ENCODE measurements at regions not wholly inside any gene's neighbourhood (a gene's known extent, or its start where the extent isn't known, plus 50 kb on each side); places are given as distances from the start of the nearest gene placed in this dataset.

DNA sequence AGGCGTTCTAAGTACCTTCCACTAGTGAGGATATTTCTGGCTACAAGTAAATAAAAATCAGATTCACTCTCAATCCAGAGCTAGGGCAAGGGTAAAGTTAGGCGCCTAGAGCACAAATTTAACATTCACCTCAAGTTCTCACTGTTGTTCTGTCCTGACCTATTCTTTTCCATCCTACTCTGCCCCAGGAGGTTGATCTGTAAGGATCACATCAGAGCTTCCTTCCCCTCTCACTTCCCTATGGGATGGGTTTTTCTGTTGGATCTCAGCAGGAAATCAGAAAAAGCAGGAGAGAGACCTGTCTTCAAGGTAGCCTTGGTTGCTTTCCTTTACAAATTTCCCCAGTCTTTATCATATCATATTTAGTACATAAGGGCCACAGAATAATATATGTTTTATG, 316.7 kb downstream of the GABRG2 start:
- DNase-seq: no peak
- H3K4me1 Mint-ChIP-seq (ENCODE audit: low read depth): no peaks in the 10 kb centered on the region
- H3K36me3 Mint-ChIP-seq (ENCODE audit: insufficient read depth): no peaks in the 10 kb centered on the region
- no peak for ATAC-seq
- H3K9me3 Mint-ChIP-seq: peaks cover 15% of the 10 kb centered on the region
- H3K4me3 Mint-ChIP-seq: no peak overlapping the region
- H3K27me3 Mint-ChIP-seq (ENCODE audit: low read depth): no peaks in the 10 kb centered on the region

DNA sequence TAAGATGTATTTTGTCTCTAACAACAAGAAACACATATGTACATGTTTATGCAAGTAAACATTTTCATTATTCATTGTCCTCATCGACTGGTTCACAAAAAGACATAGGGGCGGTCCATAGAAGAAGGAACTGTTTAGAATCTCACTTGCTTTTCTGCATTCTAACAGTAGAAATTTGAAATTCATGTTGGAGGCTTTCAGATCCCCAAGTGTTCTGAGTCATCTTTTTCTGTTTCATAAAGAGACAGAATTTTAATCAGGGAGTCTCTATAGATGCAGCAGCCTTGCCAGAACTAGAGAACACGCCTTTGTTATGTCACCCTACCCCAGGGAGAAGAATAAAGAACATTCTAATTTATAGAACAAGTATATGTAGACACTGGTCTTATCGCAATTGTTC, 324.3 kb downstream of the GABRG2 start:
- Mint-ChIP-seq H3K27me3 (ENCODE audit: low read depth) (no peaks in the 10 kb centered on the region), H3K4me3 (no peak overlapping the region), H3K9me3 (peaks cover 31% of the 10 kb centered on the region), H3K4me1 (ENCODE audit: low read depth) (no peaks in the 10 kb centered on the region), H3K36me3 (ENCODE audit: insufficient read depth) (no peaks in the 10 kb centered on the region)
- ATAC-seq: no peak
- DNase-seq: no peak

DNA sequence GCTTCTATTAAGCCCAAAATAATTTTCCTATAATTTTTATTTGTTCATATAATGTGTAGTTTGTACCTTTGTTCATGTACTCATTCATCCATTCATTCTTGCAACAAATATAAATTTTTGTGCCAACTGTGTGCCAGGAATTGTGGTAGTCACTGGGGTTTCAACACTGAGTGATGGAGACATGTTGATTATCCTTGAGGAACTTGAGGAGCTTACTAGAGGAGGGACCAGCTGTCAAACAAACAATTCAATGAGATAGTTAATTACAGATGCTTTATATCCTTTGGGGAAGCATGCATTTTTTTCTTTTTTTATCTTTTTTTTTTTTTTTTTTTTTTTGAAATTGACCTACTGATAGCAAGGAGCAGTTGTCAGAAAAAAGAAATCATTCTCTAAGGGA, 324.8 kb downstream of the GABRG2 start:
- H3K4me1 Mint-ChIP-seq (ENCODE audit: low read depth): no peaks in the 10 kb centered on the region
- no peak for ATAC-seq
- H3K9me3 Mint-ChIP-seq: peaks cover 28% of the 10 kb centered on the region
- H3K36me3 Mint-ChIP-seq (ENCODE audit: insufficient read depth): no peaks in the 10 kb centered on the region
- H3K4me3 Mint-ChIP-seq: no peak overlapping the region
- DNase-seq: no peak
- H3K27me3 Mint-ChIP-seq (ENCODE audit: low read depth): no peaks in the 10 kb centered on the region

DNA sequence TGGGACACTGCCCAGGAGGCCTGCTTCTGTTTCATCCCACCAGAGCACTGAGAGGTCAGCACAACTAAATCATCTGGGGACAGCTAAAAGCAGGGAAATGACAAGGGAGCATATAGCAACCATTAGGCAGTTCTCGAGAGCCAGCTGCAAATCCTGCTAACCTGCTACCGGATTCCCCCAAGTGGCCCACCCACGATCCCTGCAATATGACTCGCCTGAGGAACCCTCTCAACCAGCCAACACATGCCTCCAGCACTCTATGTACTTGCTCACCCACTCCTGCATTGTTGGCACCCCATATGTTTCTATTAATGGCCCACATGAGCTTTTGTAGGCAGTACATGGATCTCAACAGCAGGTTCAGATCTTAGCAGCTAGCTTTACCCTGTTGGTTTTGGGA, 326.0 kb downstream of the GABRG2 start:
- Mint-ChIP-seq H3K9me3 (peaks cover 28% of the 10 kb centered on the region), H3K36me3 (ENCODE audit: insufficient read depth) (no peaks in the 10 kb centered on the region), H3K4me1 (ENCODE audit: low read depth) (no peaks in the 10 kb centered on the region), H3K27me3 (ENCODE audit: low read depth) (no peaks in the 10 kb centered on the region), H3K4me3 (no peak overlapping the region)
- DNase-seq (no peak), ATAC-seq (no peak)

DNA sequence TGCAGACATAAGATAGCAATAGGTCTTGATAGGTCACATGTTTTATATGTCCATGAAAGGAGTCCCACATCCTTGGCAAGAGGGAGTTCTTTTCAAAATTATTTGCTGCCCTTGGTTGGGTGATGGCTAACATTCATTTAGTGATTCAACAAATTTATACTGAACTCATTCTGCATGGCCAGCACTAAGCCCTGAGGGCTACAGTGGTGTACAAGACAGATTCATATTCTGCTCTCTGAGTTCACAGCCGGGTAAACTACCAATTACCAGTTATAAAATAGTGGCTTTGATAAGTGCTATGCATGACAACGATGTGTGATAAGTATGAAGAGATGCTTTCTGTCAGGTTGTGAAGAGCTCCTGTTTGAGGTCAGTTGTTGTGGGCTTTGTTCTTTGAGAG, 340.0 kb downstream of the GABRG2 start:
- Mint-ChIP-seq H3K36me3 (ENCODE audit: insufficient read depth) (no peaks in the 10 kb centered on the region), H3K4me3 (no peak overlapping the region), H3K27me3 (ENCODE audit: low read depth) (no peaks in the 10 kb centered on the region), H3K9me3 (peaks cover 12% of the 10 kb centered on the region), H3K4me1 (ENCODE audit: low read depth) (no peaks in the 10 kb centered on the region)
- DNase-seq: no peak
- no peak for ATAC-seq

DNA sequence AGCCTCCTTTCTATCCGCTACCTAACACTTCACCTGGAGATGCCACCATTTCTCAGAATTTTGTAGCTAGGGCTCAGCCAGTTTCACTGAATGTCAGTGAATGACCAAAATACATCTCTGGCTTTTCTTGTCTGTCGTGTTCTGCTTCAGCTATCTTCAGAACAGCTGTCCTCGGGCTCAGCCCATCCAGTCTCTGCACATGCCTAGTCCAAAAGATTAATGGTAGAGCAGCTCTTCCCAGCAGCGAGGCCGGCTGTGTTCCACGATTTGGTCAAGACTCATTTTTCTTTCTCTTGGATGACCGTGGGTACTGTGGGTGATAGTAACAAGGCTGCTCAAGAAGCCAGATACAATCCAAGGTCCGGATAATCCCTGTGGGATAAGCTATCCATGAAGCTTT, 342.8 kb downstream of the GABRG2 start:
- Mint-ChIP-seq H3K4me1 (ENCODE audit: low read depth) (no peaks in the 10 kb centered on the region), H3K27me3 (ENCODE audit: low read depth) (no peaks in the 10 kb centered on the region), H3K4me3 (no peak overlapping the region), H3K36me3 (ENCODE audit: insufficient read depth) (no peaks in the 10 kb centered on the region), H3K9me3 (peaks cover 8% of the 10 kb centered on the region)
- DNase-seq (no peak), ATAC-seq (no peak)

DNA sequence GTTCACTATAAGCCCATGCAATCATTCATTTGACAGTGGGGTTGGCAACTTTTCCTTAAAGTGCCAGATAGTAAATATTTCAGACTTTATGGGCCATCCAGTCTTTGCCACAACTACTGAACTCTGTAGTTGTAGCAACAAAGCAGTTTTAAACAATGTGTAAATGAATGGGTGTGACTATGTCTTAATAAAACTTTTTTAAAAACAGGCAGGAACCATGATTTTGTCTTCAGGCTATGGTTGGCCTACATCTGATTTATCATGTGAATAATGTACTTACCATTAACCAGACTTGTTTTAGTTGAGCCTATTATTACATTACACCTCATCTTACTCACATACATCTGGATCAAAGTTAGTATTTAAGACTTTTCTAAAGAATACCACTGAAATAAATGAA, 361.6 kb downstream of the GABRG2 start:
- ATAC-seq: no peak
- no peak for DNase-seq
- Mint-ChIP-seq H3K9me3 (peaks cover 8% of the 10 kb centered on the region), H3K36me3 (ENCODE audit: insufficient read depth) (no peaks in the 10 kb centered on the region), H3K4me3 (no peak overlapping the region), H3K4me1 (ENCODE audit: low read depth) (no peaks in the 10 kb centered on the region), H3K27me3 (ENCODE audit: low read depth) (no peaks in the 10 kb centered on the region)

DNA sequence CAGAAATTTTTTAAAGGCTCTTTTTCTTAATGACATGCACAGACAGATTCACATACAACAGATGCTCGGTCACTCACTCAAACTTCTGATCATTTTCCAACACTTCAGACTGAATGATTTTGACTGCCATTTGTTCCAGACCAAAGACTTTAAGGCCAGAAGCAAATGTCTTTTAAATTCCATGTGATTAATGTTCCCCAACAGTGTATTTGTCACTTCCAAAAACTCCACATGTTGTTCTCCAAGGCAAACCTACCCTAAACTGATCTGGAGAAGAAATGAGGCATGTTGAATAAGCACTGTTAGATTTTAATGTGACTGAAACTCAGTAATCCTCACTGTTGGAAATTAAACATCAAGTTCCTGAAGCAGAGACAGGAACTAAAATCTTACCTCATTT, 366.7 kb downstream of the GABRG2 start:
- Mint-ChIP-seq H3K4me3 (no peak overlapping the region), H3K4me1 (ENCODE audit: low read depth) (no peaks in the 10 kb centered on the region), H3K36me3 (ENCODE audit: insufficient read depth) (no peaks in the 10 kb centered on the region), H3K27me3 (ENCODE audit: low read depth) (no peaks in the 10 kb centered on the region), H3K9me3 (peaks cover 12% of the 10 kb centered on the region)
- DNase-seq (no peak), ATAC-seq (no peak)

DNA sequence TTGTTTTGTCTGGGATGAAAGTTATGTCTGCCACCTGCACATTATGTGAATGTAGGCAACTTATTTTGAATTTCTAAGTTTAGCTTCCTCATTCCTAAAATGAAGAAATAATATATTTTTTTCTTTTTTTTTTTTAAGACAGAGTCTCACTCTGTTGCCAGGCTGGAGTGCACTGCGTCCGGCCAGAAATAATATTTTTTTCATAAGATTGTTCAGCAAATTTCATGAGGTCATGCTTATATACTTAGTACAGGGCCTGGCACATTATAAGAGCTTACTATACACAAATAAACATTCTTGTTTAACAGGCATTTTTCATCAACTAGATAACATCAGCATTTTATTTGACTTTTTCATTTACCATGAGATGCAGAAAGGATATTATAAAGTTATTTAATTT, 368.5 kb downstream of the GABRG2 start:
- DNase-seq (no peak), ATAC-seq (no peak)
- H3K4me3 Mint-ChIP-seq: no peak overlapping the region
- peaks cover 13% of the 10 kb centered on the region for H3K9me3 Mint-ChIP-seq
- H3K27me3 Mint-ChIP-seq (ENCODE audit: low read depth): no peaks in the 10 kb centered on the region
- no peaks in the 10 kb centered on the region for H3K4me1 Mint-ChIP-seq (ENCODE audit: low read depth)
- no peaks in the 10 kb centered on the region for H3K36me3 Mint-ChIP-seq (ENCODE audit: insufficient read depth)

DNA sequence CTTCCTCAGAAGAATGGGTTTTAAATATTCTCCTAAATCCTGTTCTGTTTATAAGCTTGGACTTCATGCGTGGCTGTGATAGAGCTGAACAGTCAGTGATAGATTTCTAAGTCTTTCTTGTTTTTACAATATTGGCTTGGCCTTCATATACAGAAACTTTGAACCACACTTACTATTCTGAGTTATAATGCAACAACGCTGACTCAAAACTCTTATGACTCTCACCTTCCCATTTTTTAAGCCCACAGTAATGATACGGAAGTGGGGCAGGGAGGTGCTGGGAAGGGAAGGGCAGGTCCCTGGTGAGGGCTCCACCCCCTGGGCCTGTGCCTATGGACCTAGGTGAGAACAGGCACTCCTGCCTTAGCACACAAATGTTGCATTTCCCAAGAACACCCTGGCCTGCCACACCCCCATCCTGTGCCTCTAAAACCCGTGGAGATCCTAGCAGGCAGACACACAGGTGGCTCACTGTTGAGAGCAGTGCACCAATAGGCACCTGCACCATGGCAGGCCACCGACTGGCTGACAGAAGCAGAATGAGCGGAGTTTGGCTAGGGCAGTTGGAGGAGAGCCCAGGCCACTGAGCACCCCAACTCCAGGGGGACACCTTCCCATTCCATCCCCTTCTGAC, 376.7 kb downstream of the GABRG2 start:
- no peaks in the 10 kb centered on the region for H3K36me3 Mint-ChIP-seq (ENCODE audit: insufficient read depth)
- no peaks in the 10 kb centered on the region for H3K27me3 Mint-ChIP-seq (ENCODE audit: low read depth)
- ATAC-seq: no peak
- no peak overlapping the region for H3K4me3 Mint-ChIP-seq
- no peak for DNase-seq
- H3K4me1 Mint-ChIP-seq (ENCODE audit: low read depth): no peaks in the 10 kb centered on the region
- peaks cover 15% of the 10 kb centered on the region for H3K9me3 Mint-ChIP-seq

DNA sequence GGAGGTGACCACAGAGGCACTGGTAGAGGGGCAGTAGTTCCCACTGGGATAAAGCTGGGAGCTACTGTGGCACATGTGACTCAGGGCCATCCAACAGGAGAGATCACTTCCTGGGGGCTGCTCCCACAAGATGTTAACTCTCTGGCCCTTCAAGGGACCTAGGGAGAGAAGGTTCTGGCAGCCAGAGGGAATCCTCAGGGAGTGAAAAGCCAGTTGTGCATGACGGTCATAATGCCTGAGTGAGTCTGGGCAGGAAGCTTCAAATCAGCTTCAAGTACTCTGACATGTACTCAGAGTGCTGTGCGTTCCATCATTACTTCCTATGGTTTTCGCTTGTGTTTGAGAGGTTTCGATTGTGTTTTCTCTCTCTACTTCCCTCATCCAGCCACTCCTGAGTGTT, 388.5 kb downstream of the GABRG2 start:
- no peak for ATAC-seq

DNA sequence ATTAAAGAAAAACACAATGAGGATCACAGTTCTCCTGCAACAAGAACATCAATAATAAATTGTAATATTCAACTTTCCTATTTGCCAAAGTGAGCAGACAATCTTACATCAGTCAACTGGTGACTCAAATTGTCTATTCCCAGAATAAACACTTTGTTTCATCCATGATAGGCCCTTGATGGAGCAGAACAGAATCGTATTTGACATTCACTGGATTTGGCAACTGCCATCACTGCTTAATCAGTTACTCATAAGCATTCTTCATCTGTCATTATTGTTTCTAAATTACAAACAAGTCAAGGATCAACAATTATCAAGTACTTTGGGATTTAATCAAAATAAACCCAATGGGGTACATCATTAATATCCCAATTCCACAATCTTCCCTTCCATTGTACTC, 398.4 kb downstream of the GABRG2 start:
- no peak for ATAC-seq
- no peak overlapping the region for H3K4me3 Mint-ChIP-seq

More for the DNA sequence above, 388.5 kb downstream of the GABRG2 start:
- no peak overlapping the region for H3K4me3 Mint-ChIP-seq
- H3K27me3 Mint-ChIP-seq (ENCODE audit: low read depth): no peaks in the 10 kb centered on the region
- H3K9me3 Mint-ChIP-seq: peaks cover 22% of the 10 kb centered on the region
- DNase-seq: no peak
- H3K36me3 Mint-ChIP-seq (ENCODE audit: insufficient read depth): no peaks in the 10 kb centered on the region
- H3K4me1 Mint-ChIP-seq (ENCODE audit: low read depth): no peaks in the 10 kb centered on the region

DNA sequence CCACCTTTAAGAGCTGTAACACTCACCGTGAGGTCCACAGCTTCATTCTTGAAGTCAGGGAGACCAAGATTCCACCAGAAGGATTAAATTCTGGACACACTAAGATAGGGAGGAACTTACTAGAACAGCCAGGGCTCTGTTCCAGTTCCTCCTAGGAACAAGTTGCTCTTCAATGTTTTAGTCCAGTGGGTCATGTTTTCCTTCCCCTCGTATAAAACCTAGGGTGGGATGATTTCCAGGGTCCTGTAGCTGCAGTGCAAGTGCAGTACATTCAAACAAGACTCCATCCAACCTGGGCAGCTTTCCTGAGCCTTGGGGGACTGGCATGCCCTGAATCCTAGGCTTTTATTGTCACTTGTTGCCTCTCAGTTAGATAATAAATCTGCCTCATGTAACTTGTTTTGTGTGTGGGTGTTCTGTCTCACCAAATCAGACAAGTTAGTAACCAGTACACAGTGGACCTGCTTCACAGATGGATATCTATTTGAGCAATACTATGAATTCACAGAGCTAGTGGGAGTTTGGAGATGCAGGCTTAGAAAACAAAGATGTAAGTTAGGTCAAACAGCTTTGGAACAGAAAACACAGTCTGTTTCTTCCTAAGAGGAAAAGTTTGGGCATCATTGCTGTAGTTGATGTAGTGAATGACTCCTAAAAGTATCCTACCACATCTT, 405.6 kb downstream of the GABRG2 start:
- no peaks in the 10 kb centered on the region for H3K9me3 Mint-ChIP-seq
- no peaks in the 10 kb centered on the region for H3K27me3 Mint-ChIP-seq (ENCODE audit: low read depth)
- H3K4me3 Mint-ChIP-seq: no peak overlapping the region
- no peak for ATAC-seq
- no peaks in the 10 kb centered on the region for H3K36me3 Mint-ChIP-seq (ENCODE audit: insufficient read depth)
- no peaks in the 10 kb centered on the region for H3K4me1 Mint-ChIP-seq (ENCODE audit: low read depth)
- DNase-seq: no peak

More for the DNA sequence above, 398.4 kb downstream of the GABRG2 start:
- H3K36me3 Mint-ChIP-seq (ENCODE audit: insufficient read depth): no peaks in the 10 kb centered on the region
- H3K9me3 Mint-ChIP-seq: peaks cover 4% of the 10 kb centered on the region
- no peaks in the 10 kb centered on the region for H3K27me3 Mint-ChIP-seq (ENCODE audit: low read depth)
- DNase-seq: no peak
- no peaks in the 10 kb centered on the region for H3K4me1 Mint-ChIP-seq (ENCODE audit: low read depth)

DNA sequence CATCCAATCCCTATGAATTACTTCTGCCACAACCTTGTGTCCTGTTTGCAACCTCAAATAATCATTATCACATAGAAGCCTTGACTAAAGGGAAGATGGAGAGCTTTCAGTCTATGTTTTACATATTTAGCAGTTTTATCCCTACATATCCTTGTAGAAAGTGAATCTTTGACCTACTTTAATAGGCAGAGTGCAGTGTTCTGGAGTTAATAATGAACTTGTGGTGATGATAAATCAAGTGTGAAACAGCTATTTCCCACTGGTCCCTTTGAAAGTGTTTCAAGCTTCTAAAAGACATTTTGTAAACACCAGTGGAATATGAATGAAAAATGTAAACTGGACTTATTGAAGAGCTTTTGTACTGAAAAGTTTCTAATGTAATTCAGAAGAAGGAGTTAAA, 406.7 kb downstream of the GABRG2 start:
- DNase-seq (no peak), ATAC-seq (no peak)
- Mint-ChIP-seq H3K4me3 (no peak overlapping the region), H3K27me3 (ENCODE audit: low read depth) (no peaks in the 10 kb centered on the region), H3K36me3 (ENCODE audit: insufficient read depth) (no peaks in the 10 kb centered on the region), H3K4me1 (ENCODE audit: low read depth) (no peaks in the 10 kb centered on the region), H3K9me3 (no peaks in the 10 kb centered on the region)

DNA sequence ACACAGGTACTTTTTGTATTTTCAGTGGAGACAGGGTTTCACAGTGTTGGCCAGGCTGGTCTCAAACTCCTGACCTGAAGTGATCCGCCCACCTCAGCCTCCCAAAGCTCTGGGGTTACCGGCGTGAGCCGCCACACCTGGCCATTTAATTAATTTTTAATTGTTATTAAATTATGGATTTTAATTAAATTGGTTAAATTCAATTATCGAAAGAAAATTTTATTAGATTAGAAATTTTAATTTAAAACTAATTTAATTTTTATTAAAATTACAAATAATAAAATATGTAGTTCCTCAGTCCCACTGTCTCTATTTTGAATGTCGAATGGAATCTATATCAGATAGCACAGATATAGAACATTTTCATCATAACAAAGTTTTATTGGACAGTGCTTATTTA, 416.5 kb downstream of the GABRG2 start:
- H3K9me3 Mint-ChIP-seq: peaks cover 6% of the 10 kb centered on the region
- no peak overlapping the region for H3K4me3 Mint-ChIP-seq
- ATAC-seq: no peak
- H3K4me1 Mint-ChIP-seq (ENCODE audit: low read depth): no peaks in the 10 kb centered on the region
- H3K36me3 Mint-ChIP-seq (ENCODE audit: insufficient read depth): no peaks in the 10 kb centered on the region
- DNase-seq: no peak
- H3K27me3 Mint-ChIP-seq (ENCODE audit: low read depth): no peaks in the 10 kb centered on the region
